GM18517 (cell line): ENCODE measurements at regions not wholly inside any gene's neighbourhood (a gene's known extent, or its start where the extent isn't known, plus 50 kb on each side); places are given as distances from the start of the nearest gene placed in this dataset.
"Not testable (repeated sequence)": the region's sequence is repeated elsewhere in the genome, so short reads cannot be mapped to it uniquely, and the experiment has no call there.

ENCODE experiments used
- ATAC-seq: cut with Tn5 transposase; IDR thresholded peaks from one replicate; pipeline ENCODE4 v1.9.1; 2021; ENCODE audit warnings: mild to moderate bottlenecking, moderate library complexity; ENCODE audit not compliant: unreplicated experiment

DNA sequence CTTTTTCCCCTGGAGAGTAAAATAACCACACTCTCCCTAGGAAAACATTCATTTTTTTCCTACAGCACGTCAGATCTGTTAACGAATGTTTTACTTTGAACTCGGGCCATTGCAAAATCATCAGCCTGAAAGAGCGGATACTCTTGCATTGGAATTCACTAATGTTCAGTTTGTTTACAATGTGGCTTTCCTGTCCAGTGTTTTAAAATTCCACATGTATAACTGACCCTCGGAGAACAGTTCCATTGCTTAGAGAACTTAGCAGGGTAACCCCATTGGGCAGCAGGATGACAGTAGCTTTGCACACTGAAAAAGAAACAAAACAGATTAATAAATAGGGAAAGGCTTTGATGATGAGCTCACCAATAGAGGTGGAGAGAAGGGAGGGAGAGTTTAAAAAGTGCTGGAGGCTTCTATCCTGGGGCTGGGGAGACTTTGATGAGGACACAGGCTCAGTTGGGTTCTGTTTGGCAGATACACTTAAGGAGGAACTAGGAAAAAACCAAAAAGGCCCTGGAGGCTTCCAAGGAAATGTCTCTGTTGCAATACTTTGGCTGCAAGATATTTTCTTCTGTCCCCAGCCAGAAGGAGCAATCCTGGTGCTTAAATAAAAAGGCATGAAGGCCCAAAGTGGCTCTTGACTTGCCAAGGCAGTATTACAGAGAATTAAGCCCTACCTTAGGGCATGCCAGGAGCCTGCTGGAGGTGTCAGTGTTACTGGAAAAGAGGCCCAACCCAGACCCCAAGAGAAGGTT is 143.1 kb downstream of the ARSF start:
- ATAC-seq: no peak

DNA sequence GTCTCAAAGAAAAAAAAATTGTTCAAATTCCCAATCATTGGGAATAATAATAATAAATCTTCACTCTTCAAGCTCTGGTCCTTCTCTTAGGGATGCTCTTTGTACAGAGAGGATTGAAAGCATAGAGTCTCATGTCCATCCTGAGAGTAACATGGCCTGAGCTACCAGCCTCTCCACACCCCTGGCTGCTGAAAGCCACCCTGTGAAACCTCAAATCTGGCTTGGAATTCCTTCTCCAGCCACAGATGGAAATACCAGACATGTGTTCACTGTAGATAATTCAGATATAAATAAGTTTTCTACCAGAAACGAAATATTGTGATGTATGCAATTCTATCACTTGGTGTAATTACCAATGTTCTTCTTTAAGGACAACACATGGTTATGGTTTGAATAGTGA is 140.6 kb downstream of the ARSF start:
- ATAC-seq: no peak

DNA sequence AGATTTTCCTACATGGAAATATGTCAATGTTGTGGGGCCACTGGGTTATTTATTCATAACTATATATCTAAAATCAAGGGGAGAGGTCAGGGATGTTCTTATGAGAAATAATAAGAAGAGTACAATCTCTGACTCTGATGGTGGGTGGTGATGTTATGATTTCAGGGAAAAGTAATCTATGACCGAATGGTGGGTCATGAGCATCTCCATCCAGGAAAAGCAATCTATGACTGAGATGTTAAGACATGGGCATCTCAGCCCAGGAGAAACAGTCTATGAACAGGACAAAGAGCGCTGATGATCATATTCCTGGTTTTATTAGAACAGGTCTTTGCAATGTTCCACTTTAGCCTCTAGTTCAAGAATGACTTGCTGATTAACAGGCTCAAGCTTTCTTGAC is 137.1 kb downstream of the ARSF start:
- ATAC-seq: no peak

DNA sequence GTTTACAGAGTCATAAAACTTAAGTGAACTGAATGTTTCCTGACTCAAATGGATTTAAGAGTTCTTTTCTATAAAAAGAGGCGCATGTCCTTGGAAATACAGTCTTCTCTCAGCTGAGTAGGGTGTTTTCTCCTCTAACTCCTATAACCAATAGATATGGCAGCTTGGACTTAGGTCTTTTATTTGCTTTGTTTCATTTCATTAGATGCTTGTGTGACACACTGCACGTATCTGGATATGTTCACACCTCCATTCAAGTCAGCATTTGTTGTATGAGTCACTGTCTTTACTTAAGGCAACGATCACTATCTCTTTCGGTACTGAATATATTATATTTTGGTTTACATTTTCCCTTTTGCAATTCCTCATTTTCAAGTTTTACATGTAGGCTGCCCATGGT is 136.6 kb downstream of the ARSF start:
- no peak for ATAC-seq

DNA sequence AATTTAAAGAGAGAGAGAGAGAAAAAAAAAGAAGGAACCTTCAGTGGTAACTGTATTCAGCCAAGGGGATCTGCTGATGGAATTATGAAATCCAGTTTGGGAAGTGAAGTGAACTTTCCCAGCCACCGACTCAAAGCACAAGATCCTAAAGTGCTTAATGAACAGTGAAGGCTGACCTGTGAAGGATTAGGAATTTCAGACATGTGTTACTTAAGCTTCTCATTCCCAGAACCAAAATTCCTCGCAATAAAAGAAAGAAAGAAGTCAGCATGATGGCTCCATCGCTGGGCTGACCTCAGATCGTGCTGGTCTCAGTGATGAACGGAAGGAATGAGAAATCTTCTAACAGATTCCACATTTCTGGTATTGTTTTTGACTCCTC is 135.2 kb downstream of the ARSF start:
- no peak for ATAC-seq

DNA sequence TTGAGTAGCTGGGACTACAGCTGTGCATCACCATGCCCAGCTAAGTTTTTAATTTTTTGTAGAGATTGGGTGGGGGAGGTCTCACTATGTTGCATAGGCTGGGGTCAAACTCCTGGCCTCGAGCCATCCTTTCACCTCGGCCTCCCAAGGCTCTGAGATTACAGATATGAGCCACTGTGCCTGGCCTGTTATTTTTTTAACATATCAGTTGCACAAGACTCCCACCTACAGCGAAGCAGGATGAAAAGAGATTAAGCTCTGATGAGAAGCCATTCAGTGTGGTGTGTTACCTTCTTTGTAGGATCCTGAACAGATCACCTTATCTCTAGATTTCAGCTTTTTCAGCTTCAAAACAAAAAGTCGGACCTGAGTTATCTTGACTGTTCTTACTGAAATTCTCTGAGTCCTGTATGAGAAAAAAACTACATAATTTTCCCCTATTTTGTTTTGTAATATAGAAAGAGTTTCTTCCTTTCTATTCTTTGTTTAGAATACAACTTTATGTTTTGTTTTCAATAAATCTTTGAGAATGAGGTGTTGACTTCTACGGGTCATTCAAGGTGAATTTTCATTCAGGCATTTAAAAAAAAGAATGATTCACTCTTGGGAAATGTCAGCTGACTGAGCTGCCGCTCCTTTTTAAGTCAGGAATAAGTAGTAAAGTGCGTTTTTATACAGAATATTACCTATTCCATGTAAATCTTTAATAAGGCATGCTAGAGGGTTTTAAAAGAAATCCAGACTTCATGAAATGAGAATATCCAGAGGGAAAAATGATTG is 134.6 kb downstream of the ARSF start:
- no peak for ATAC-seq

DNA sequence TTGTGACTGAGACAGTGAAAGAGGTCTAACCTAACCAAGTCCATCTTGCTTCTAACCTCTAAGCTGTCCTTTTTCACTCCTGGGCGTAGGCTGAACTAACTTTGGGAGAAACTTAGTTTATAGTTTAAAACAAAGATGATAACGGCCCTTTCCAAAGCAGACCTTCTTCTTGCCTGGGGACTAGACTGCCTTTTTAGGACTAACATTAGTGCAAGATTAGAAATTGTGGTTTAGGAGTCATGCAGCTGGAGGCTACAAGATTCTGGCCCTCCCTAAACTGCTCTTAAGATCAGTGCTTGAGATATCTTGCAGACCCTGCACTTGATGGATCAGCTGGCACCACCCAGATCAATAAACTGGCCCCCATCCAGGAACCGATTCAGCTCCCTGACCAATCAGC is 130.9 kb downstream of the ARSF start:
- ATAC-seq: not testable (repeated sequence)

DNA sequence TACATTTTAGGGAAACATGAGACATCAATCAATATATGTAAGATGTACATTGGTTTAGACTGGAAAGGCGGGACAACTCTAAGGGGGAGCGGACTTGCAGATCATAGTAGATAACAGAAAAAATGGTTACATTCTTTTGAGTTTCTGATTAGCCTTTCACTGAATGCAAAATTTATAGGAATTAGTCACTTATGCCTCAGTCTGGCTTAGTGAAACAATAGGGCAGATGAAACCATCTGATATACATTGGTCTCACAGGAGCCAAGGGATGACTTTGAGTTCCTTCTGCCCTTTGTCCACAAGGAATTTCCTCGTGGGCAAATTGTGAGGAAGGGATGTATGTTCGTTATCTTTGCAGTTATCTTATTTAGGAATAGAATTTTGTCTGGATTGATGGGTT is 128.2 kb downstream of the ARSF start:
- ATAC-seq: no peak

DNA sequence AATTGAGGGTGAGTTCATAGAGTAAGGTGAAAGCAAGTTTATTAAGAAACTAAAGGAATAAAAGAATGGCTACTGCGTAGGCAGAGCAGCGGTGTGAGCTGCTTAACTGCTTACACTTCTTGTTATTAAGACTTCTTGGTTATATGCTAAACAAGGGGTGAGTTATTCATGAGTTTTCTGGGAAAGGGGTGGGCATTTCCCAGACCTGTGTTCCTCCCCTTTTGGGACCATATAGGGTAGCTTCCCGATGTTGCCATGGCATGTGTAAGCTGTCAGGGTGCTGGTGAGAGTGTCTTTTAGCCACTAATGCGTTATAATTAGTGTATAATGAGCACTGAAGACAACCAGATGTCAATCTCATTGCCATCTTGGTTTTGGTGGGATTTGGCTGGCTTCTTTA is 126.5 kb downstream of the ARSF start:
- no peak for ATAC-seq

DNA sequence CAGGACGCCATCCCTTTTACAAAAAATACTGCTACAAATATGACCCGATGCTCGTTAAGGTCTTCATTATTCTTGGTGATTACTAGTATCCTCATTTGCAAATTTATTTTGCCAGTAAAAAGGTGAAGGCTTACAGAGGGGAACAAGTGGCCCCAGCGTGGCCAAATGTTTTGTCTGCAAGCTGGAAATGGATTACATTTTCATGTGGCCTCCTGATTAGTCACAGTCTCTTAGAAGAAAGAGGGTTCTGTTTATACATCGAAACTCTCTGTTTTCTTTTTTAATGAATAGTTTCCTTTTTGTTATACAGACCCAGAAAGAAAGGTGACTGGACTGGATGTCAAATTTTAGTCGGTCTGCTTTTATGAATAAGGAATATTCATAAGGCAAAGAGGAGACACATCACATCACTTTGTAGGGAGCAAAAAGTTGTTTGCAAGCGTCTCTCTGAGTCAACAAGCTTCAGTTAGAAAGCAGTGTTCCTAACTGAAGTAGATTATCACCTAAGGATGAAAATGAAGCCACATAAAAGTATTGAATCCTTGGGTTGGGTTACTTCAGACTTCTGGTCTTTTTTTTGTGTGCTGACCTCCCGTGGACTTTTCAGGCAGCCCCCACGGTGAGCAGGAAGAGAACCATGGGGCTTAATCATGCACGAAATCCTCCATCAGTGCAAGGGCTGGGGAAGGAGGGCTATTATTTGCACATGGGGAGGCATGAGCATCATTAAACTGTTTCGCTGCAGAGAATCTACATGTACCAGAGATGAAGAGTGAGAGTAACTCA is 125.6 kb downstream of the ARSF start:
- ATAC-seq: no peak

DNA sequence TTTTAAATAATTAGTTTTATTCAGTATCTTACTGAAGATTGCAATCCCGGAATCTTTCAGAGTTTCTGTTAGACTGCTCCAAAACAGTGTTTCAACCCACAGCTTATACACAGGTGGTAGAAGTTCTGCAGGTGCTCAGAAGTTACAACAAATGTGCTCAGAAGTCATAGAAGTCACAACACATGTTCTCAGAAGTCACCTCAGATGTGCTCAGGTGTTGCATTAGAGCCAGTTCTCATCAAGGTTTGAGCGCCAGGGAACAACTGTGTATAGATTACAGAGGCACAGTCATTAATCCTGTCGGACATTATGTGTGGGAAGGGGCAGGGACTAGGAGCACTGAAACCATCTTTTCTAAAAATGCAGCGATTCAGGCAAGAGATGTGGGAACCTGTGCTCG is 124.5 kb downstream of the ARSF start:
- no peak for ATAC-seq
